Smooth muscle cell (in vitro differentiated cells): ENCODE measurements at regions not wholly inside any gene's neighbourhood (a gene's known extent, or its start where the extent isn't known, plus 50 kb on each side); places are given as distances from the start of the nearest gene placed in this dataset.

Source experiments
- DNase-seq: peaks from one replicate; lab custom pipeline; 2025; ENCODE audit not compliant: unreplicated experiment; lab: John Stamatoyannopoulos, UW
- H2AFZ ChIP-seq: fragments of 200-600 bp; sonication (generic); 2 replicates; pipeline ENCODE4 v1.6.0; 2016; ENCODE audit warnings: antibody characterized with exemption, low read depth, mild to moderate bottlenecking
- H3F3A ChIP-seq: fragments of 200-600 bp; sonication (generic); 2 replicates; pipeline ENCODE4 v1.6.0; 2017; ENCODE audit warnings: antibody characterized with exemption, low read depth
- H3K27ac ChIP-seq: fragments of 200-600 bp; sonication (generic); 2 replicates; pipeline ENCODE4 v1.5.1; 2016; ENCODE audit warnings: low read depth, mild to moderate bottlenecking
- H3K27me3 ChIP-seq: fragments of 200-600 bp; sonication (generic); 2 replicates; pipeline ENCODE4 v1.6.1; 2016; ENCODE audit warnings: low read depth, mild to moderate bottlenecking
- H3K36me3 ChIP-seq: fragments of 200-600 bp; sonication (generic); 2 replicates; pipeline ENCODE4 v1.5.1; 2016; ENCODE audit warnings: low read depth
- H3K4me1 ChIP-seq: fragments of 200-600 bp; sonication (generic); 2 replicates; pipeline ENCODE4 v1.5.1; 2016; ENCODE audit warnings: low read depth
- H3K4me2 ChIP-seq: fragments of 200-600 bp; sonication (generic); 2 replicates; pipeline ENCODE4 v1.6.0; 2016; ENCODE audit warnings: mild to moderate bottlenecking
- H3K4me3 ChIP-seq: fragments of 200-600 bp; sonication (generic); 2 replicates; pipeline ENCODE4 v1.5.1; 2016; ENCODE audit warnings: mild to moderate bottlenecking
- H3K79me2 ChIP-seq: fragments of 200-600 bp; sonication (generic); 2 replicates; pipeline ENCODE4 v1.6.0; 2016; ENCODE audit warnings: low read depth, mild to moderate bottlenecking
- H3K9ac ChIP-seq: fragments of 200-600 bp; sonication (generic); 2 replicates; pipeline ENCODE4 v1.6.0; 2016; ENCODE audit warnings: low read depth
- H3K9me3 ChIP-seq: fragments of 200-600 bp; sonication (generic); replicated peaks from 2 replicates; pipeline ENCODE4 v1.5.1; 2016; ENCODE audit warnings: low read depth
- H4K20me1 ChIP-seq: fragments of 200-600 bp; sonication (generic); 2 replicates; pipeline ENCODE4 v1.6.0; 2016; ENCODE audit warnings: low read depth
- WGBS: methylation state at CpG from one replicate; pipeline ENCODE4 v1.1.7; 2016; ENCODE audit warnings: low lambda C conversion rate; 5-methylcytosine and 5-hydroxymethylcytosine counted together
- TF ChIP-seq, protein P1 (sequence below): fragments of 200-600 bp; sonication (generic); IDR thresholded peaks from 2 replicates; pipeline ENCODE4 v1.5.1; 2017; ENCODE audit warnings: borderline replicate concordance, mild to moderate bottlenecking, antibody characterized with exemption; ENCODE audit not compliant: insufficient read depth, poor library complexity, severe bottlenecking

DNA sequence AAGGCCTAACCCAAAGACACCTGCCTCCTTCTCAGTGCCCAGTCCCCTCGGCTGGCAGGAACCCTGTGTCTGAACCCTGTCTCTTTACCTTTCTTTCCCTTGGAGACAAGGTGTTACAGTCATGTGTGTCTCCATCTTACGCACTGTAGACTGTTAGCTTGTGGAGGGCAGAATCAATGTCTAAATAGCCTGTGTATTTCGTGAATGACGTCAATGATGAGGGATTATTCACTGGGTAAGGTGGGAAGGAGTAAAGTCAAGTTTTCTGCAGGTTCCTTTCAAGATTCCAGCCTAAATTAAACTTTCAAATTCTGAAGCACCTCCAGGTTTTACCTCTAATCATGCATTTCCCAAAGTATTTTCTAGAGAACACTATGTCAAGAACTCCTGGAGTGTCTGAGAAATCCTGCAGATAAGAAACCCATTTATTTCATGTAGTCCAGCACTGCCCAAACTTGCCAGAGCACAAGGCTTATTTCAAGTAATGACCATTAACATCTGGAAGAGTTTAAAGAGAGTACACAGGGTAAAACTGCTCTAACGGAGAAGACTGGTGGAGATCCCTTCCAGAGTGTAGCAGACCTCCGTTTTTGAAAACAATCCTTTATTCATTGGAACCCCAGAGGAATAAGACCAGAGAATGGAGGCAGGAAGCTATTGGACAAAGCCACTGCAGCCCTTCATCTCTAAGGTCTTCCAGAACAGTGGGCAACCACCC lies 72.8 kb downstream of the KCNF1 start:
- Histone ChIP-seq H3K9ac (no peak overlapping the region), H3F3A (peaks cover 4% of the 10 kb centered on the region), H3K79me2 (no peaks in the 10 kb centered on the region), H2AFZ (no peak overlapping the region), H3K27me3 (no peaks in the 10 kb centered on the region), H3K27ac (no peak overlapping the region), H3K36me3 (no peaks in the 10 kb centered on the region), H4K20me1 (no peaks in the 10 kb centered on the region), H3K4me2 (no peak overlapping the region), H3K4me1 (no peaks in the 10 kb centered on the region), H3K4me3 (no peak overlapping the region), H3K9me3 (no peaks in the 10 kb centered on the region)
- DNase-seq: no peak
- 72% methylated on average over 6 of the region's 6 CpGs for WGBS
- TF ChIP-seq, protein P1, sequence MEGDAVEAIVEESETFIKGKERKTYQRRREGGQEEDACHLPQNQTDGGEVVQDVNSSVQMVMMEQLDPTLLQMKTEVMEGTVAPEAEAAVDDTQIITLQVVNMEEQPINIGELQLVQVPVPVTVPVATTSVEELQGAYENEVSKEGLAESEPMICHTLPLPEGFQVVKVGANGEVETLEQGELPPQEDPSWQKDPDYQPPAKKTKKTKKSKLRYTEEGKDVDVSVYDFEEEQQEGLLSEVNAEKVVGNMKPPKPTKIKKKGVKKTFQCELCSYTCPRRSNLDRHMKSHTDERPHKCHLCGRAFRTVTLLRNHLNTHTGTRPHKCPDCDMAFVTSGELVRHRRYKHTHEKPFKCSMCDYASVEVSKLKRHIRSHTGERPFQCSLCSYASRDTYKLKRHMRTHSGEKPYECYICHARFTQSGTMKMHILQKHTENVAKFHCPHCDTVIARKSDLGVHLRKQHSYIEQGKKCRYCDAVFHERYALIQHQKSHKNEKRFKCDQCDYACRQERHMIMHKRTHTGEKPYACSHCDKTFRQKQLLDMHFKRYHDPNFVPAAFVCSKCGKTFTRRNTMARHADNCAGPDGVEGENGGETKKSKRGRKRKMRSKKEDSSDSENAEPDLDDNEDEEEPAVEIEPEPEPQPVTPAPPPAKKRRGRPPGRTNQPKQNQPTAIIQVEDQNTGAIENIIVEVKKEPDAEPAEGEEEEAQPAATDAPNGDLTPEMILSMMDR: no peak

DNA sequence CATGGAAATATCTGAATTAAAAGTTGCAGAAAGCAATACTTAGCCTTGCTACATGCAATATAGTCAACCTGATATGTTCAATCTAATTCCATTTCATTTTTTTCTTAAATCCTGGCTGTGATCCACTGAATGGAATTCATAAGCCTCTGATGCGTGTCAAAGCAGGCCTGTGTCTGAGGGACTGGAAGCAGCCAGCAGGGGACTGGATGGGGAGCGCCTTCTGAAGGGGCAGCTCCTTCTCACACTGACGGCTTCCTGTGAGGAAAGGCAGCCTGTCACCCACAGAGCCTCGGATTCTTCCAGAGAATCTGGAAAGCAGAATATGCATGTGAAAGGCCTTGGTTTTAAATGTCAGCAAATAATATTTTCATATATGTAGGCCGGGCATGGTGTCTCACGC lies 73.5 kb downstream of the KCNF1 start:
- WGBS: 60% methylated on average over 6 of the region's 6 CpGs
- TF ChIP-seq, protein P1: no peak

DNA sequence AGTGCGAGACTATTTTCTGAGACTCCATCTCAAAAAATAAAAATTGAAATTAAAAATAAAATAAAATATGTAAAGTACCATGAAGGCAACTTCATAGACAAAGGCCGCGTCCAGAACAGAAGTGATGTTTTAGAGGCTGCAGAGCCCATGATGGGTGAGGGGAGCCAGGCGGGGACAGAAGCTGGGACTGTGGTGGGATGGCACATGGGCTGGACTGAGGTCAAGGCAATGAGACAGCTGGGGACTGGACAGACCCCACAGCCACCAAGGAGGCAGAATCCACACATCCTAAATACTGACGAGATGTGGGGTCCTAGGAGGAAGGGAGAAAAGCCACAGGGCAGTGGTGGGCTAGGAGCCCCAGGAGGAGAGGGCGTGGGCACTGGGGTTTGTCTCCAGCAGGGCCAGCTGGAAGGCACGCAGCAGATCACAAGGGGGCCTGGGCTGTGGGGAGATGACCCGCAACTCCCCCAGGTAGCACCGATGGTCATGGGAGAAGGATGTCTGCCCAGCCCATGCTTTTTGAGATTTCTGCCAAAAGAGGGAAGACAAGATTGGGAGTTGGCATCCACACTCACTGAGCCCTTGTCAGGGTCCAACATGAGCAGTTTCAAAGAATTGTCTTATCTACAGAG lies 74.3 kb downstream of the KCNF1 start:
- TF ChIP-seq, protein P1: no peak
- no peak overlapping the region for H3K4me2 ChIP-seq
- H4K20me1 ChIP-seq: no peaks in the 10 kb centered on the region
- H3K4me3 ChIP-seq: no peak overlapping the region
- H3K27ac ChIP-seq: no peak overlapping the region
- H3K4me1 ChIP-seq: no peaks in the 10 kb centered on the region
- no peaks in the 10 kb centered on the region for H3K79me2 ChIP-seq
- H3K9ac ChIP-seq: no peak overlapping the region
- H3K27me3 ChIP-seq: no peaks in the 10 kb centered on the region
- no peak overlapping the region for H2AFZ ChIP-seq
- 98% methylated on average over 9 of the region's 9 CpGs for WGBS
- H3K36me3 ChIP-seq: no peaks in the 10 kb centered on the region
- DNase-seq: no peak
- H3F3A ChIP-seq: peaks cover 4% of the 10 kb centered on the region
- H3K9me3 ChIP-seq: no peaks in the 10 kb centered on the region

More for the DNA sequence above, 73.5 kb downstream of the KCNF1 start:
- Histone ChIP-seq H3K4me3 (no peak overlapping the region), H3K9ac (no peak overlapping the region), H3K79me2 (no peaks in the 10 kb centered on the region), H3K27me3 (no peaks in the 10 kb centered on the region), H3K9me3 (no peaks in the 10 kb centered on the region), H3K27ac (no peak overlapping the region), H3K36me3 (no peaks in the 10 kb centered on the region), H4K20me1 (no peaks in the 10 kb centered on the region), H3K4me1 (no peaks in the 10 kb centered on the region), H3F3A (peaks cover 4% of the 10 kb centered on the region), H3K4me2 (no peak overlapping the region), H2AFZ (no peak overlapping the region)
- no peak for DNase-seq
